ENCODE measurements at regions not wholly inside any gene's neighbourhood (a gene's known extent, or its start where the extent isn't known, plus 50 kb on each side); places are given as distances from the start of the nearest gene placed in this dataset.

DNA sequence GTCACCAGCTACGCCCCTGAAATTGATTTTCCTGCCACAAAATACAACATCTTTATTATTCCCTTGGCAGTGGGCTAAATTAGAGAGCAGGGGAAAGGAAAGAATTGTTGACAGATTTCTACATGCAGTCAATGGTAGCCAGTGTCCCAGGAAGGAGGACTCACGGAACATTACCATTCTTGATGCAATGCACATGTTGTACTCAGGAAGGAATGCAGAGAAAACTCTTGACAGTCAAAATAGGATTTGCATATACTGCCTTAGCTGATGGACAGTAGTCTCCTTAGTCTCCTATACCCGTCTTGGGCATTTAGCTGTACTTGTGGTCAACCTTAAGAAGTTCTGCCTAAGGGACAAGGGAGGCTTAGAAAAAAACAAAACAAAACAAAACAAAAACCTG lies 158.0 kb upstream of the GYPA start:
- Histone ChIP-seq H3K9me3 (ENCODE audit: low read length) (no peaks in the 10 kb centered on the region), H3K9ac (ENCODE audit: insufficient read depth, low read depth, low read length) (no peak overlapping the region), H3K27ac (ENCODE audit: extremely low read length, insufficient read depth, low read length) (no peak overlapping the region), H3K4me1 (ENCODE audit: insufficient read depth, low read length) (no peaks in the 10 kb centered on the region), H4K20me1 (ENCODE audit: insufficient read depth, low read length) (no peaks in the 10 kb centered on the region), H3K79me2 (ENCODE audit: insufficient read depth, low read length) (no peaks in the 10 kb centered on the region), H3K36me3 (replicated peaks in 1 of 2; ENCODE audit: control insufficient read depth in 1 of 2, insufficient read depth in 2 of 2, low read length in 2 of 2) (no peaks in the 10 kb centered on the region), H3K27me3 (ENCODE audit: control insufficient read depth in 1 of 2, insufficient read depth in 2 of 2, low read length in 2 of 2) (no peaks in the 10 kb centered on the region; a peak in 1 of 5 replicates), H2AFZ (ENCODE audit: low read length) (no peak overlapping the region), H3K4me3 (replicated peaks in 1 of 3; ENCODE audit: insufficient read depth in 1 of 3, low read depth in 2 of 3, low read length in 3 of 3) (no peak overlapping the region), H3K4me2 (ENCODE audit: low read depth, low read length) (no peak overlapping the region)
- intact Hi-C loops (cut with micrococcal nuclease; ENCODE audit: unreplicated experiment) (no loop called here), in situ Hi-C loops (cut with HindIII; ENCODE audit: extremely low pct_ligation_motif_present, low pct_unique_long_range_greater_than_20kb) (no loop called here)
- ChIA-PET POLR2A (no interaction called here), CTCF (ENCODE audit: low intra/inter-chr PET ratio, low total read pairs) (no interaction called here)
- FAIRE-seq (no peak), DNase-seq (ENCODE audit: low spot score) (no peak), ATAC-seq (no peak)
- WGBS (ENCODE audit: low lambda C conversion rate), result 0% methylated on average over 3 of the region's 3 CpGs
- no TSS peak for BruUV-seq (replicated peaks)
- TF ChIP-seq ZNF782 (CRISPR knock-in tag; IDR thresholded peaks at IDR 0.05; ENCODE audit: borderline replicate concordance), result no peak
- no peak for TF ChIP-seq ZNF431 (CRISPR knock-in tag; IDR thresholded peaks at IDR 0.05; ENCODE audit: borderline replicate concordance, low read depth)
- TF ChIP-seq, protein P1, sequence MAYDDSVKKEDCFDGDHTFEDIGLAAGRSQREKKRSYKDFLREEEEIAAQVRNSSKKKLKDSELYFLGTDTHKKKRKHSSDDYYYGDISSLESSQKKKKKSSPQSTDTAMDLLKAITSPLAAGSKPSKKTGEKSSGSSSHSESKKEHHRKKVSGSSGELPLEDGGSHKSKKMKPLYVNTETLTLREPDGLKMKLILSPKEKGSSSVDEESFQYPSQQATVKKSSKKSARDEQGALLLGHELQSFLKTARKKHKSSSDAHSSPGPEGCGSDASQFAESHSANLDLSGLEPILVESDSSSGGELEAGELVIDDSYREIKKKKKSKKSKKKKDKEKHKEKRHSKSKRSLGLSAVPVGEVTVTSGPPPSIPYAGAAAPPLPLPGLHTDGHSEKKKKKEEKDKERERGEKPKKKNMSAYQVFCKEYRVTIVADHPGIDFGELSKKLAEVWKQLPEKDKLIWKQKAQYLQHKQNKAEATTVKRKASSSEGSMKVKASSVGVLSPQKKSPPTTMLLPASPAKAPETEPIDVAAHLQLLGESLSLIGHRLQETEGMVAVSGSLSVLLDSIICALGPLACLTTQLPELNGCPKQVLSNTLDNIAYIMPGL (CRISPR knock-in tag; IDR thresholded peaks at IDR 0.05; ENCODE audit: borderline replicate concordance in 1 of 2, low read depth in 1 of 2), result no peak
- TF ChIP-seq SIN3B (IDR thresholded peaks at IDR 0.05; ENCODE audit: low read length), result no peak
- TF ChIP-seq, protein P2, sequence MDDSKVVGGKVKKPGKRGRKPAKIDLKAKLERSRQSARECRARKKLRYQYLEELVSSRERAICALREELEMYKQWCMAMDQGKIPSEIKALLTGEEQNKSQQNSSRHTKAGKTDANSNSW (CRISPR knock-in tag; IDR thresholded peaks at IDR 0.05; ENCODE audit: borderline replicate concordance), result no peak
- TF ChIP-seq, protein P3, sequence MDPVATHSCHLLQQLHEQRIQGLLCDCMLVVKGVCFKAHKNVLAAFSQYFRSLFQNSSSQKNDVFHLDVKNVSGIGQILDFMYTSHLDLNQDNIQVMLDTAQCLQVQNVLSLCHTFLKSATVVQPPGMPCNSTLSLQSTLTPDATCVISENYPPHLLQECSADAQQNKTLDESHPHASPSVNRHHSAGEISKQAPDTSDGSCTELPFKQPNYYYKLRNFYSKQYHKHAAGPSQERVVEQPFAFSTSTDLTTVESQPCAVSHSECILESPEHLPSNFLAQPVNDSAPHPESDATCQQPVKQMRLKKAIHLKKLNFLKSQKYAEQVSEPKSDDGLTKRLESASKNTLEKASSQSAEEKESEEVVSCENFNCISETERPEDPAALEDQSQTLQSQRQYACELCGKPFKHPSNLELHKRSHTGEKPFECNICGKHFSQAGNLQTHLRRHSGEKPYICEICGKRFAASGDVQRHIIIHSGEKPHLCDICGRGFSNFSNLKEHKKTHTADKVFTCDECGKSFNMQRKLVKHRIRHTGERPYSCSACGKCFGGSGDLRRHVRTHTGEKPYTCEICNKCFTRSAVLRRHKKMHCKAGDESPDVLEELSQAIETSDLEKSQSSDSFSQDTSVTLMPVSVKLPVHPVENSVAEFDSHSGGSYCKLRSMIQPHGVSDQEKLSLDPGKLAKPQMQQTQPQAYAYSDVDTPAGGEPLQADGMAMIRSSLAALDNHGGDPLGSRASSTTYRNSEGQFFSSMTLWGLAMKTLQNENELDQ (CRISPR knock-in tag; IDR thresholded peaks at IDR 0.05; ENCODE audit: borderline replicate concordance), result no peak
- TF ChIP-seq ZNF713 (CRISPR knock-in tag; IDR thresholded peaks at IDR 0.05), result no peak
- TF ChIP-seq ZNF318 (CRISPR knock-in tag; IDR thresholded peaks at IDR 0.05), result no peak
- no peak for TF ChIP-seq SMARCE1 (IDR thresholded peaks at IDR 0.05; ENCODE audit: borderline replicate concordance)
- TF ChIP-seq CREB1 (IDR thresholded peaks at IDR 0.05), result no peak
- no peak for TF ChIP-seq CREB1 (CRISPR knock-in tag; IDR thresholded peaks at IDR 0.05)
